Stomach (tissue), 4 donors: ENCODE measurements at regions not wholly inside any gene's neighbourhood (a gene's known extent, or its start where the extent isn't known, plus 50 kb on each side); places are given as distances from the start of the nearest gene placed in this dataset.

Experiments used
- POLR2A ChIP-seq, 4 donors: fragments of 450-650 bp; IDR thresholded peaks; one replicate each; pipeline ENCODE4 v1.6.1; 2016; ENCODE audit warnings: antibody characterized with exemption in 4 of 4, control low read depth in 2 of 4, mild to moderate bottlenecking in 1 of 4, moderate library complexity in 1 of 4
- TF ChIP-seq, protein P1 (sequence below), 7 experiments: fragments of 450-650 bp in 4 of 7; fragments of 200-600 bp in 3 of 7; sonication (generic) in 3 of 7; IDR thresholded peaks; one replicate each; pipeline ENCODE4 v1.5.1; 2016 to 2019; ENCODE audit warnings: antibody characterized with exemption in 7 of 7, control low read depth in 2 of 7, mild to moderate bottlenecking in 1 of 7

DNA sequence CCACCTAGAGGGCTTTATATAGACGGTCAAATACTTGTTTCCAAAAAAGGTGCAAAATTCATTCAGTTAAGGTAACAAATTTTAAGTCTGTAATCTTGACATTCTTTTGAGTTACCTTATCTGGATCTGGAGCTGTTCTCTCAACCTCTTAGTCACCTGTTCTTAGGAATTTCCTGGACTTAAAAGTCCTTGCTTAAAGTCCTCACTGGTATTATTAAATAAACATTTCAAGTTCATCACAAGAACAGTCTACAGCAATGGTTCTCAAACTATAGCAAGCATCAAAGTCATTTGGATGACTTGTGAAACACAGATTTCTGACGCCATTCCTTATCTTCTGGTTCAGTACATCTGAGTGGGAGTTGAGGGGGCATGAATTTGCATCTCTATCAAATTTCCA, 122.9 kb upstream of the GOLIM4 start:
- TF ChIP-seq, protein P1, sequence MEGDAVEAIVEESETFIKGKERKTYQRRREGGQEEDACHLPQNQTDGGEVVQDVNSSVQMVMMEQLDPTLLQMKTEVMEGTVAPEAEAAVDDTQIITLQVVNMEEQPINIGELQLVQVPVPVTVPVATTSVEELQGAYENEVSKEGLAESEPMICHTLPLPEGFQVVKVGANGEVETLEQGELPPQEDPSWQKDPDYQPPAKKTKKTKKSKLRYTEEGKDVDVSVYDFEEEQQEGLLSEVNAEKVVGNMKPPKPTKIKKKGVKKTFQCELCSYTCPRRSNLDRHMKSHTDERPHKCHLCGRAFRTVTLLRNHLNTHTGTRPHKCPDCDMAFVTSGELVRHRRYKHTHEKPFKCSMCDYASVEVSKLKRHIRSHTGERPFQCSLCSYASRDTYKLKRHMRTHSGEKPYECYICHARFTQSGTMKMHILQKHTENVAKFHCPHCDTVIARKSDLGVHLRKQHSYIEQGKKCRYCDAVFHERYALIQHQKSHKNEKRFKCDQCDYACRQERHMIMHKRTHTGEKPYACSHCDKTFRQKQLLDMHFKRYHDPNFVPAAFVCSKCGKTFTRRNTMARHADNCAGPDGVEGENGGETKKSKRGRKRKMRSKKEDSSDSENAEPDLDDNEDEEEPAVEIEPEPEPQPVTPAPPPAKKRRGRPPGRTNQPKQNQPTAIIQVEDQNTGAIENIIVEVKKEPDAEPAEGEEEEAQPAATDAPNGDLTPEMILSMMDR (IDR thresholded peaks at IDR 0.05), result no peak
- TF ChIP-seq POLR2A (IDR thresholded peaks at IDR 0.05), result no peak
